WTC11 (cell line): ENCODE measurements at regions not wholly inside any gene's neighbourhood (a gene's known extent, or its start where the extent isn't known, plus 50 kb on each side); places are given as distances from the start of the nearest gene placed in this dataset.

Experiments used
- ATAC-seq: fragments of 200-7000 bp; cut with Tn5 transposase; 2 replicates; pipeline ENCODE4 v1.10.0; 2021; ENCODE audit warnings: mild to moderate bottlenecking, moderate library complexity
- CTCF ChIA-PET: fragments of 300-600 bp; sonication (Branson Sonifier 250); formaldehyde crosslinking; loops from one replicate; lab custom pipeline; 2021; ENCODE audit warnings: antibody characterized with exemption; lab: Charles Lee
- POLR2A ChIA-PET: fragments of 350-600 bp; sonication (Branson Sonifier 250); formaldehyde crosslinking; loops from one replicate; lab custom pipeline; 2021; ENCODE audit warnings: antibody characterized with exemption; lab: Charles Lee
- DNase-seq: peaks from one replicate; pipeline ENCODE4 v3.0.0; 2021; ENCODE audit warnings: low spot score
- H3K27ac Mint-ChIP-seq: 2 replicates; pipeline ENCODE4 v1.8.0; 2021; ENCODE audit warnings: mixed read lengths
- H3K27me3 Mint-ChIP-seq: 2 replicates; pipeline ENCODE4 v1.8.0; 2021; ENCODE audit warnings: low read depth, mild to moderate bottlenecking, moderate library complexity, mixed read lengths
- H3K36me3 Mint-ChIP-seq: 2 replicates; pipeline ENCODE4 v1.8.0; 2021; ENCODE audit warnings: mixed read lengths
- H3K4me1 Mint-ChIP-seq: 2 replicates; pipeline ENCODE4 v1.8.0; 2022; ENCODE audit warnings: mixed read lengths
- H3K4me3 Mint-ChIP-seq: 2 replicates; pipeline ENCODE4 v1.8.0; 2021; ENCODE audit warnings: mild to moderate bottlenecking, moderate library complexity, mixed read lengths
- H3K9me3 Mint-ChIP-seq: 2 replicates; pipeline ENCODE4 v1.8.0; 2021; ENCODE audit warnings: mixed read lengths
- CBFB ChIP-seq: sonication (generic); formaldehyde crosslinking; IDR thresholded peaks from 2 replicates; pipeline ENCODE4 v1.8.1; 2022; ENCODE audit warnings: mild to moderate bottlenecking, low read depth, missing genetic modification reagents
- E2F1 ChIP-seq: sonication (generic); formaldehyde crosslinking; IDR thresholded peaks from 2 replicates; pipeline ENCODE4 v1.8.0; 2022; ENCODE audit warnings: mild to moderate bottlenecking, missing genetic modification reagents
- ELF4 ChIP-seq: sonication (generic); formaldehyde crosslinking; IDR thresholded peaks from 2 replicates; pipeline ENCODE4 v1.8.1; 2022; ENCODE audit warnings: low read depth, mild to moderate bottlenecking, moderate library complexity, missing genetic modification reagents
- ERG ChIP-seq: fragments of 250-450 bp; sonication (Bioruptor Pico); IDR thresholded peaks from 2 replicates; pipeline ENCODE4 v1.8.0; 2021; ENCODE audit warnings: mild to moderate bottlenecking
- FOXK1 ChIP-seq: sonication (generic); formaldehyde crosslinking; IDR thresholded peaks from 2 replicates; pipeline ENCODE4 v1.8.0; 2022; ENCODE audit warnings: mild to moderate bottlenecking, moderate library complexity, missing genetic modification reagents
- GABPB1 ChIP-seq: sonication (generic); formaldehyde crosslinking; IDR thresholded peaks from 2 replicates; pipeline ENCODE4 v1.8.1; 2023; ENCODE audit warnings: mild to moderate bottlenecking, missing genetic modification reagents
- MLX ChIP-seq: sonication (generic); formaldehyde crosslinking; IDR thresholded peaks from 2 replicates; pipeline ENCODE4 v1.8.1; 2023; ENCODE audit warnings: mild to moderate bottlenecking, missing genetic modification reagents, moderate library complexity
- MXD4 ChIP-seq: fragments of 250-450 bp; sonication (Bioruptor Pico); IDR thresholded peaks from 2 replicates; pipeline ENCODE4 v1.8.0; 2021; ENCODE audit warnings: mild to moderate bottlenecking, moderate library complexity, borderline replicate concordance
- RELA ChIP-seq: sonication (generic); formaldehyde crosslinking; IDR thresholded peaks from 2 replicates; pipeline ENCODE4 v1.8.1; 2022; ENCODE audit warnings: missing genetic modification reagents, mild to moderate bottlenecking, borderline replicate concordance
- SOX15 ChIP-seq: fragments of 250-450 bp; sonication (Bioruptor Pico); IDR thresholded peaks from 2 replicates; pipeline ENCODE4 v1.9.0; 2021; ENCODE audit warnings: mild to moderate bottlenecking
- TCF7 ChIP-seq: sonication (generic); formaldehyde crosslinking; IDR thresholded peaks from 2 replicates; pipeline ENCODE4 v1.8.0; 2022; ENCODE audit warnings: mild to moderate bottlenecking, low read depth, missing genetic modification reagents, moderate library complexity
- ZNF219 ChIP-seq: sonication (generic); formaldehyde crosslinking; IDR thresholded peaks from 2 replicates; pipeline ENCODE4 v1.8.0; 2023; ENCODE audit warnings: missing genetic modification reagents, mild to moderate bottlenecking, borderline replicate concordance
- ZNF396 ChIP-seq: fragments of 250-450 bp; sonication (Bioruptor Pico); IDR thresholded peaks from 2 replicates; pipeline ENCODE4 v1.8.0; 2021; ENCODE audit warnings: mild to moderate bottlenecking, moderate library complexity, borderline replicate concordance
- ZNF512 ChIP-seq: sonication (generic); formaldehyde crosslinking; IDR thresholded peaks from 2 replicates; pipeline ENCODE4 v1.8.1; 2022; ENCODE audit warnings: missing genetic modification reagents, borderline replicate concordance
- TF ChIP-seq, protein P1 (sequence below): sonication (generic); formaldehyde crosslinking; IDR thresholded peaks from 2 replicates; pipeline ENCODE4 v1.8.0; 2023; ENCODE audit warnings: mild to moderate bottlenecking, missing genetic modification reagents

GRCh38 chr7:84629640-84630318 lies 435.2 kb upstream of the SEMA3A start:
- H3K36me3 Mint-ChIP-seq = peaks cover 30% of the 10 kb centered on the region
- DNase-seq (no peak), ATAC-seq (no peak)
- H3K4me1 Mint-ChIP-seq = no peaks in the 10 kb centered on the region
- H3K4me3 Mint-ChIP-seq = no peak overlapping the region
- POLR2A ChIA-PET = no interaction called here
- TF ChIP-seq ERG (CRISPR knock-in tag) = no peak
- H3K9me3 Mint-ChIP-seq = peaks cover 43% of the 10 kb centered on the region
- CTCF ChIA-PET = no interaction called here
- H3K27ac Mint-ChIP-seq = no peak overlapping the region
- H3K27me3 Mint-ChIP-seq = no peaks in the 10 kb centered on the region

DNA sequence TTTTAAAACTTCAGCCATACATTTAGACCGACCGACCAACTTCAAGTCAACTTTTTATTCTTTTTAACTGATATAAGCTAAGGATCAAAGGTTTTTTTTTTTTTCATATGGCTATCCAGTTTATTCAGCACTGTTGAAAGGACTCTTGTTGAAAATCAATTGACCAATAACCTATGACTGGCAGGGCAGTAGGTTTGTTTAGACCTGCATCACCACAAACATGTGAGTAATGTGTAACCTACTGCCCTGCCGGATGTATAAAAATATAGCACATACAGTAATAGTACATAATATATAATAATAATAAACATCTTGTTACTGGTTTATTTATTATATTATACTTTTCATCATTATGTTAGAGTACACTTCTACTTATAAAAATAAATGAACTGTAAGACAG lies 434.6 kb upstream of the SEMA3A start:
- CTCF ChIA-PET = no interaction called here
- peaks cover 30% of the 10 kb centered on the region for H3K36me3 Mint-ChIP-seq
- TF ChIP-seq ZNF219 (CRISPR knock-in tag) = no peak
- TF ChIP-seq ZNF512 = no peak
- no peak for TF ChIP-seq E2F1 (CRISPR knock-in tag)
- TF ChIP-seq FOXK1 = no peak
- TF ChIP-seq ZNF396 (CRISPR knock-in tag) = no peak
- no peak for TF ChIP-seq MXD4 (CRISPR knock-in tag)
- no peak for TF ChIP-seq RELA (CRISPR knock-in tag)
- no peak for TF ChIP-seq MLX (CRISPR knock-in tag)
- TF ChIP-seq, protein P1, sequence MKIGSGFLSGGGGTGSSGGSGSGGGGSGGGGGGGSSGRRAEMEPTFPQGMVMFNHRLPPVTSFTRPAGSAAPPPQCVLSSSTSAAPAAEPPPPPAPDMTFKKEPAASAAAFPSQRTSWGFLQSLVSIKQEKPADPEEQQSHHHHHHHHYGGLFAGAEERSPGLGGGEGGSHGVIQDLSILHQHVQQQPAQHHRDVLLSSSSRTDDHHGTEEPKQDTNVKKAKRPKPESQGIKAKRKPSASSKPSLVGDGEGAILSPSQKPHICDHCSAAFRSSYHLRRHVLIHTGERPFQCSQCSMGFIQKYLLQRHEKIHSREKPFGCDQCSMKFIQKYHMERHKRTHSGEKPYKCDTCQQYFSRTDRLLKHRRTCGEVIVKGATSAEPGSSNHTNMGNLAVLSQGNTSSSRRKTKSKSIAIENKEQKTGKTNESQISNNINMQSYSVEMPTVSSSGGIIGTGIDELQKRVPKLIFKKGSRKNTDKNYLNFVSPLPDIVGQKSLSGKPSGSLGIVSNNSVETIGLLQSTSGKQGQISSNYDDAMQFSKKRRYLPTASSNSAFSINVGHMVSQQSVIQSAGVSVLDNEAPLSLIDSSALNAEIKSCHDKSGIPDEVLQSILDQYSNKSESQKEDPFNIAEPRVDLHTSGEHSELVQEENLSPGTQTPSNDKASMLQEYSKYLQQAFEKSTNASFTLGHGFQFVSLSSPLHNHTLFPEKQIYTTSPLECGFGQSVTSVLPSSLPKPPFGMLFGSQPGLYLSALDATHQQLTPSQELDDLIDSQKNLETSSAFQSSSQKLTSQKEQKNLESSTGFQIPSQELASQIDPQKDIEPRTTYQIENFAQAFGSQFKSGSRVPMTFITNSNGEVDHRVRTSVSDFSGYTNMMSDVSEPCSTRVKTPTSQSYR (CRISPR knock-in tag) = no peak
- TF ChIP-seq SOX15 (CRISPR knock-in tag) = no peak
- TF ChIP-seq GABPB1 (CRISPR knock-in tag) = no peak
- no peak for TF ChIP-seq TCF7 (CRISPR knock-in tag)
- TF ChIP-seq ELF4 (CRISPR knock-in tag) = no peak
- TF ChIP-seq CBFB = no peak

More for the DNA sequence above, 434.6 kb upstream of the SEMA3A start:
- no peak for DNase-seq
- Mint-ChIP-seq H3K4me3 (no peak overlapping the region), H3K9me3 (peaks cover 37% of the 10 kb centered on the region), H3K27me3 (no peaks in the 10 kb centered on the region), H3K27ac (no peak overlapping the region), H3K4me1 (no peaks in the 10 kb centered on the region)
- POLR2A ChIA-PET = no interaction called here
- ATAC-seq = no peak
